GF-D8 (cell line): ENCODE measurements at regions not wholly inside any gene's neighbourhood (a gene's known extent, or its start where the extent isn't known, plus 50 kb on each side); places are given as distances from the start of the nearest gene placed in this dataset.
"Not testable (repeated sequence)": the region's sequence is repeated elsewhere in the genome, so short reads cannot be mapped to it uniquely, and the experiment has no call there.

Experiments
- DNase-seq: peaks from one replicate; lab custom pipeline; 2025; lab: John Stamatoyannopoulos, UW

GRCh38 chr6:25181923-25182322 lies 97.3 kb upstream of the CARMIL1 start:
- DNase-seq = no peak

GRCh38 chr6:25186919-25187318 lies 92.3 kb upstream of the CARMIL1 start:
- no peak for DNase-seq

- no peak for DNase-seq
Observed at GRCh38 chr6:25188232-25188631, 90.9 kb upstream of the CARMIL1 start.

GRCh38 chr6:25192590-25193459 lies 86.3 kb upstream of the CARMIL1 start:
- DNase-seq = no peak

- no peak for DNase-seq
Observed at GRCh38 chr6:25193460-25194171, 85.6 kb upstream of the CARMIL1 start.

GRCh38 chr6:25194172-25194678 lies 84.9 kb upstream of the CARMIL1 start:
- no peak for DNase-seq

GRCh38 chr6:25196464-25196863 lies 82.7 kb upstream of the CARMIL1 start:
- DNase-seq = no peak

- DNase-seq = no peak
Observed at GRCh38 chr6:25197111-25197510, 82.1 kb upstream of the CARMIL1 start.

- no peak for DNase-seq
Observed at GRCh38 chr6:25199544-25199943, 79.6 kb upstream of the CARMIL1 start.

GRCh38 chr6:25202504-25202903 lies 76.7 kb upstream of the CARMIL1 start:
- no peak for DNase-seq

GRCh38 chr6:25205629-25206028 lies 73.5 kb upstream of the CARMIL1 start:
- DNase-seq = no peak

GRCh38 chr6:25207453-25208155 lies 71.6 kb upstream of the CARMIL1 start:
- DNase-seq = not testable (repeated sequence)

GRCh38 chr6:25215881-25216280 lies 63.3 kb upstream of the CARMIL1 start:
- no peak for DNase-seq

- DNase-seq = no peak
Observed at GRCh38 chr6:25217302-25217701, 61.9 kb upstream of the CARMIL1 start.

- DNase-seq = no peak
Observed at GRCh38 chr6:25217829-25218228, 61.3 kb upstream of the CARMIL1 start.

- no peak for DNase-seq
Observed at GRCh38 chr6:25218346-25218745, 60.8 kb upstream of the CARMIL1 start.

- no peak for DNase-seq
Observed at GRCh38 chr6:25219216-25219916, 59.8 kb upstream of the CARMIL1 start.

GRCh38 chr6:25219917-25220278 lies 59.3 kb upstream of the CARMIL1 start:
- no peak for DNase-seq

GRCh38 chr6:25220857-25221256 lies 58.3 kb upstream of the CARMIL1 start:
- no peak for DNase-seq

GRCh38 chr6:25222006-25222678 lies 57.0 kb upstream of the CARMIL1 start:
- no peak for DNase-seq

GRCh38 chr6:25223490-25223991 lies 55.6 kb upstream of the CARMIL1 start:
- DNase-seq = peak; percentile 2
